Heart left ventricle (tissue), 16 donors: ENCODE measurements at regions not wholly inside any gene's neighbourhood (a gene's known extent, or its start where the extent isn't known, plus 50 kb on each side); places are given as distances from the start of the nearest gene placed in this dataset.

Source experiments
- ATAC-seq, 4 donors: fragments of 200-7000 bp; cut with Tn5 transposase; one replicate each; pipeline ENCODE4 v1.9.1; 2020 to 2022; ENCODE audit warnings: moderate library complexity in 4 of 4, mild to moderate bottlenecking in 3 of 4, moderate number of reproducible peaks in 1 of 4
- DNase-seq, 5 donors: peaks; one replicate each; pipeline ENCODE4 v3.0.0-alpha.2; 2020
- H3K27ac ChIP-seq, 12 donors: fragments of 200-600 bp; sonication (generic) in 4 of 12; one replicate each; pipeline versions ENCODE4 v1.5.0 to v1.8.0; 2016 to 2022; ENCODE audit warnings: mild to moderate bottlenecking in 2 of 12
- H3K27me3 ChIP-seq, 9 donors: fragments of 200-600 bp; sonication (generic) in 2 of 9; one replicate each; pipeline versions ENCODE4 v1.5.1 to v1.8.0; 2016 to 2022; ENCODE audit warnings: mild to moderate bottlenecking in 3 of 9
- H3K36me3 ChIP-seq, 9 donors: fragments of 200-600 bp; sonication (generic) in 2 of 9; one replicate each; pipeline versions ENCODE4 v1.5.0 to v1.8.0; 2018 to 2022; ENCODE audit warnings: mild to moderate bottlenecking in 2 of 9
- H3K4me1 ChIP-seq, 12 donors: fragments of 200-600 bp; sonication (generic) in 4 of 12; one replicate each; pipeline versions ENCODE4 v1.5.0 to v1.8.0; 2016 to 2022; ENCODE audit warnings: mild to moderate bottlenecking in 3 of 12
- H3K4me3 ChIP-seq, 12 donors: fragments of 200-600 bp; sonication (generic) in 4 of 12; one replicate each; pipeline versions ENCODE4 v1.5.0 to v1.8.0; 2017 to 2022; ENCODE audit warnings: mild to moderate bottlenecking in 9 of 12, moderate library complexity in 4 of 12
- H3K9me3 ChIP-seq, 12 donors: fragments of 200-600 bp; sonication (generic) in 4 of 12; one replicate each; pipeline versions ENCODE4 v1.5.0 to v1.8.0; 2016 to 2022; ENCODE audit warnings: mild to moderate bottlenecking in 1 of 12
- POLR2A ChIP-seq, 2 donors: fragments of 450-650 bp; IDR thresholded peaks; one replicate each; pipeline ENCODE4 v1.6.1; 2017; ENCODE audit warnings: antibody characterized with exemption in 2 of 2, mild to moderate bottlenecking in 2 of 2, moderate library complexity in 2 of 2
- WGBS, 4 donors: extraction: QIAGEN DNeasy Blood & Tissue Kit in 2 of 4; methylation state at CpG; one replicate each; pipeline versions ENCODE4 v1.1.5 to v1.1.7; 2013 to 2018; 5-methylcytosine and 5-hydroxymethylcytosine counted together
- intact Hi-C, 10 donors: fragments of 100-400 bp; cut with DNase I; formaldehyde crosslinking; loops; one replicate each; pipeline versions ENCODE4 v1.11.1 to v1.14.2; 2022
- TF ChIP-seq, protein P1 (sequence below), 12 donors: fragments of 200-600 bp; sonication (generic) in 4 of 12; IDR thresholded peaks; one replicate each; pipeline versions ENCODE4 v1.5.0 to v1.8.0; 2018 to 2022; ENCODE audit warnings: antibody characterized with exemption in 12 of 12, mild to moderate bottlenecking in 5 of 12
- donor health status: ischemic (EF 13 %, LVEDD 7.1; RV severe dilation, severe dysfunction).
- donor health status: healthy with polysubstance abuse.
- donor health status: DM: no; HTN: yes; CAD: no.
- donor health status: DM: no; HTN: no; CAD: no.
- donor health status: ischemic (EF 25% LVEDD 6.9; RV normal size, moderate dysfunction).
- donor health status: ischemic (EF 25% LVEDD 5.7; RV mildly dilated, moderate dysfunction).
- donor health status: healthy.
- donor health status: DM: yes; HTN: yes; CAD: no.
- donor health status: ischemic (EF 35%, LVEDD 5.7; RV mildly dilated, moderate dysfunction).
- donor health status: nonischemic (EF 11% LVEDD 7.7; RV severe dilation, severe dysfunction).
- donor health status: DM: yes; HTN: yes; CAD: no.
- donor health status: PGD.
- donor health status: ischemic (EF 29% LVEDD 5.4; RV normal size, mild dysfunction).
- donor health status: nonischemic (EF 23%, LVEDD 6.1; RV moderate dilation, normal function).

DNA sequence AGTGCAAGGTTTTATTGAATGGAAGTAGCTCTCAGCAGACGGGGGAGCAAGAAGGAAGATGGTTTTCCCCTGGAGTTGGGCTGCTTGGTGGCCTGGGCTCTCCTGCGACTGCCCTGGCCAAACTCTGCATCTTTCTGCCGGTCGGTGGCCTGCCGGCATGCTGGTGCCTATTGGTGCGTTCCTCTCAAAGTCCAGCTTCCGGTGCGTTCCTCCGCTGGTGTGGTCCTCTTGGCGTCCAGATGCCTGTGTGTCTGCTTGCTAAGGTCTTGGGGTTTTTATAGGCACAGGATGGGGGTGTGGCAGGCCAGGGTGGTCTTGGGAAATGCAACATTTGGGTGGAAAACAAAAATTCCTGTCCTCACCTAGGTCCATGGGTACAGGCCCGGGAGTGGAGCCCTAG is 567.4 kb upstream of the CNTN5 start:
- ATAC-seq (no peak), DNase-seq (no peak)
- no peak for TF ChIP-seq POLR2A (IDR thresholded peaks at IDR 0.05)
- TF ChIP-seq, protein P1, sequence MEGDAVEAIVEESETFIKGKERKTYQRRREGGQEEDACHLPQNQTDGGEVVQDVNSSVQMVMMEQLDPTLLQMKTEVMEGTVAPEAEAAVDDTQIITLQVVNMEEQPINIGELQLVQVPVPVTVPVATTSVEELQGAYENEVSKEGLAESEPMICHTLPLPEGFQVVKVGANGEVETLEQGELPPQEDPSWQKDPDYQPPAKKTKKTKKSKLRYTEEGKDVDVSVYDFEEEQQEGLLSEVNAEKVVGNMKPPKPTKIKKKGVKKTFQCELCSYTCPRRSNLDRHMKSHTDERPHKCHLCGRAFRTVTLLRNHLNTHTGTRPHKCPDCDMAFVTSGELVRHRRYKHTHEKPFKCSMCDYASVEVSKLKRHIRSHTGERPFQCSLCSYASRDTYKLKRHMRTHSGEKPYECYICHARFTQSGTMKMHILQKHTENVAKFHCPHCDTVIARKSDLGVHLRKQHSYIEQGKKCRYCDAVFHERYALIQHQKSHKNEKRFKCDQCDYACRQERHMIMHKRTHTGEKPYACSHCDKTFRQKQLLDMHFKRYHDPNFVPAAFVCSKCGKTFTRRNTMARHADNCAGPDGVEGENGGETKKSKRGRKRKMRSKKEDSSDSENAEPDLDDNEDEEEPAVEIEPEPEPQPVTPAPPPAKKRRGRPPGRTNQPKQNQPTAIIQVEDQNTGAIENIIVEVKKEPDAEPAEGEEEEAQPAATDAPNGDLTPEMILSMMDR (IDR thresholded peaks at IDR 0.05), result no peak
- H3K36me3 ChIP-seq, result no peaks in the 10 kb centered on the region
- H3K4me1 ChIP-seq, result no peaks in the 10 kb centered on the region
- no peaks in the 10 kb centered on the region for H3K27me3 ChIP-seq
- no peak overlapping the region for H3K27ac ChIP-seq
- intact Hi-C loops, result no loop called here
- H3K9me3 ChIP-seq, result no peaks in the 10 kb centered on the region
- WGBS, 4 donors, result 92 to 95% (median 94%) methylated on average over 11 of the region's 11 CpGs
- H3K4me3 ChIP-seq, result no peak overlapping the region

DNA sequence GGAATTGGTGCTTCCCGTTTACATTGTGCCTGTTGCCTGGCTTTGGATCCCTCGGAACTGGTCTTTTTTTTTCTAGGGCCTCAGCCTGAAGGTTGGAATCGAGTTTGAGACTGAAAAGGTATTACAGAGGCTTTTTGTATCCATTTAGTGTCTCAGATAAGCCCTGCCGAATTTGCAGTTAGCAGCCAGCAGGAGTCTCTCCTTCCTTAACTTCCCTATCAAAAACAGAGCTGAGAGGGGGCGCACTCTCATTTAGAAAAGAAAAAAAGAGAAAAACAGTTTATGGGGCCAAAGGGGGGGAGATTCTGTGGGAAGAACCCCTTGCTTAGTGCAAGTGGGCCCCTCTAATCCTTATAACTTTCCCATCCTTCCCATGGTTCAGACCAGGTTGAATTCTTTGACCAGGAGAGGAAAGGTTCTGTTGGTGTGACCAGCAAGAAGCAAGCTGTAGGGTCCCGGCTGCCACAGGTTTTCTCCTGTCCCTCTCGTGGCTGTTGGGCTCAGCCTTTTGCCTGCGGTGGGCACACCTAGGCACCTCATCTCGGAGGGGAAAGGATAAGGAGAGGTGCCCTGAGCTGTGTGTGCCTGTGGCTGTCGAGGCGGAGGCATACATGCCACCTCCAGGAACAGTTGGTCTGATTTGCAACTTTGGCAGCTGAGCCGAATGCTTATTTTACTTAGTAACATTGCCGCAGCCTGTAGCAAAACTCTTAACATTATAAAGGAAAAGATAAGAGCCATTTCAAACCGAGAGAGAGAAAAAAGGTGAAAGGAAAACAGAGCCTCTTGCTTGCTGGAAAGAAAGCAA is 565.0 kb upstream of the CNTN5 start:
- Histone ChIP-seq H3K36me3 (no peaks in the 10 kb centered on the region), H3K27me3 (no peaks in the 10 kb centered on the region), H3K27ac (no peak overlapping the region), H3K4me3 (no peak overlapping the region), H3K9me3 (no peaks in the 10 kb centered on the region), H3K4me1 (no peaks in the 10 kb centered on the region)
- ATAC-seq (no peak), DNase-seq (no peak)
- TF ChIP-seq, protein P1 (IDR thresholded peaks at IDR 0.05), result no peak
- no peak for TF ChIP-seq POLR2A (IDR thresholded peaks at IDR 0.05)
- WGBS, 4 donors, result 65 to 70% (median 68%) methylated on average over 14 of the region's 14 CpGs
- intact Hi-C loops, result no loop called here

DNA sequence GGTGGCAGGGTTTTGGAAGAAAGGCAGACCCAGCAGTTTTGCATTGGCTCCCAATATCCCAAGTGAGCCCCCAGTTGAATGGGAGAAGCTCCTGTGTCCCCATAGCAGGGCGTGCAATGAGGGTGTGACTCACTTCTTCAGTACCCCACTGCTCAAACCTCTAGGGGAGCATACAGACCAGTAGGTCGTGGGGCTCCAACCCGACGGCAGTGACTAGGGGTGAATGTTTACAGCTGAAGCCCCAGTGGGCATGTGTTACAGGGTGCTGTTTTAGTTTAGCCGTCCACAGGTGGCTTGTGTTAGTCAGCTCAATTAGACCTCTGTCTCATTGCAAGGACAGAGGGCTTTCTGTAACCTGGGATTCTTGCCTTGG is 564.5 kb upstream of the CNTN5 start:
- WGBS, 4 donors, result 59 to 88% (median 86%) methylated on average over 2 to 5 of the region's 5 CpGs

GRCh38 chr11:98495016-98495415 is 525.7 kb upstream of the CNTN5 start:
- no peak overlapping the region for H3K27ac ChIP-seq
- peaks cover 0 to 4% (median 0%) of the 10 kb centered on the region in 12 donors for H3K9me3 ChIP-seq
- intact Hi-C loops, result no loop called here
- no peak for ATAC-seq
- no peaks in the 10 kb centered on the region for H3K4me1 ChIP-seq
- no peak for DNase-seq
- no peaks in the 10 kb centered on the region for H3K36me3 ChIP-seq
- no peak overlapping the region for H3K4me3 ChIP-seq
- no peak for TF ChIP-seq POLR2A (IDR thresholded peaks at IDR 0.05)
- TF ChIP-seq, protein P1 (IDR thresholded peaks at IDR 0.05), result no peak
- no peaks in the 10 kb centered on the region for H3K27me3 ChIP-seq
- 80 to 85% (median 82%) methylated on average over 2 of the region's 2 CpGs for WGBS, 4 donors

More for the DNA sequence above, 564.5 kb upstream of the CNTN5 start:
- Histone ChIP-seq H3K27ac (no peak overlapping the region), H3K27me3 (no peaks in the 10 kb centered on the region), H3K4me3 (no peak overlapping the region), H3K36me3 (no peaks in the 10 kb centered on the region), H3K9me3 (no peaks in the 10 kb centered on the region), H3K4me1 (no peaks in the 10 kb centered on the region)
- intact Hi-C loops, result no loop called here
- TF ChIP-seq, protein P1 (IDR thresholded peaks at IDR 0.05), result no peak
- TF ChIP-seq POLR2A (IDR thresholded peaks at IDR 0.05), result no peak
- no peak for ATAC-seq
- DNase-seq, result no peak
